Mucosa of gallbladder (tissue), 1 donor: ENCODE measurements at regions not wholly inside any gene's neighbourhood (a gene's known extent, or its start where the extent isn't known, plus 50 kb on each side); places are given as distances from the start of the nearest gene placed in this dataset.
"Not testable (repeated sequence)": the region's sequence is repeated elsewhere in the genome, so short reads cannot be mapped to it uniquely, and the experiment has no call there.

ENCODE experiments used
- DNase-seq: peaks from one replicate; pipeline ENCODE4 v3.0.0-alpha.2; 2020; ENCODE audit warnings: low spot score
- donor health status: DM: no; HTN: no; CAD: no.

GRCh38 chr15:62407962-62408361 is 242.9 kb upstream of the C2CD4B start:
- no peak for DNase-seq

- DNase-seq, result no peak
These were observed 244.4 kb upstream of the C2CD4B start for GRCh38 chr15:62409466-62409865.

GRCh38 chr15:62412686-62413085 is 247.6 kb upstream of the C2CD4B start:
- no peak for DNase-seq

- no peak for DNase-seq
These were observed 248.1 kb upstream of the C2CD4B start for GRCh38 chr15:62413153-62413552.

GRCh38 chr15:62413786-62414185 is 248.7 kb upstream of the C2CD4B start:
- no peak for DNase-seq

- DNase-seq, result no peak
These were observed 250.4 kb upstream of the C2CD4B start for GRCh38 chr15:62415498-62415897.

- DNase-seq, result no peak
These were observed 251.4 kb upstream of the C2CD4B start for GRCh38 chr15:62416526-62416925.

DNA sequence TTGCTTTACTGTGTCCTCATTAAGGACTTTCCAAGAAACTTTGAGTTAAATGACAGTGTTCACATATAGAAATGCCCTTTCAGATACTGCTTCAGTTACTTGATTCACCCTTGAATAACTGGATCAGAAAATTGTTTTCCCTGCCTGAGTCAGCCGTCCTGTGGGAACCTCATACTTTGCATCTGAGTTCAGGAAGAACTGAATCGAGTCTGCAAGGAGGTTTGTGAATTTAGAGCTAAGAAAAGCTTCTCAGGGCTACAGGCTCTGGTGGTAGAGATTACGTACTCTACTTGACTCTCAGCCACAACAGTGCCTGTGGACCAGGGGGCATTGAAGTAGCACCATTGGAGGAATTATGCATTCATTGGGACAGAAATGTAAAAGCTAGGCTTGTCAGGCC is 252.4 kb upstream of the C2CD4B start:
- no peak for DNase-seq

DNA sequence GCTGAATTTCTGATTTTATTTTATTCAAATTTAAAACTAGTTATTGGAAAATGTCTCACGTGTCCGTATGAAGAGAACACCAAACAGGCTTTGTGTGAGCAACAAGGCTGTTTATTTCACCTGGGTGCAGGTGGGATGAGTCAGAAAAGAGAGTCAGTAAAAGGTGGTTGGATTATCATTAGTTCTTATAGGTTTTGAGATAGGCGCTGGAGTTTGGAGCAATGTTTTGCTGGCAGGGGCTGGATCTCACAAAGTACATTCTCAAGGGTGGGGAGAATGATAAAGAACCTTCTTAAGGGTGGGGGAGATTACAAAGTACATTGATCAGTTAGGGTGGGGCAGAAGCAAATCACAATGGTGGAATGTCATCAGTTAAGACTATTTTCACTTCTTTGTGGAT is 253.4 kb upstream of the C2CD4B start:
- not testable (repeated sequence) for DNase-seq

DNA sequence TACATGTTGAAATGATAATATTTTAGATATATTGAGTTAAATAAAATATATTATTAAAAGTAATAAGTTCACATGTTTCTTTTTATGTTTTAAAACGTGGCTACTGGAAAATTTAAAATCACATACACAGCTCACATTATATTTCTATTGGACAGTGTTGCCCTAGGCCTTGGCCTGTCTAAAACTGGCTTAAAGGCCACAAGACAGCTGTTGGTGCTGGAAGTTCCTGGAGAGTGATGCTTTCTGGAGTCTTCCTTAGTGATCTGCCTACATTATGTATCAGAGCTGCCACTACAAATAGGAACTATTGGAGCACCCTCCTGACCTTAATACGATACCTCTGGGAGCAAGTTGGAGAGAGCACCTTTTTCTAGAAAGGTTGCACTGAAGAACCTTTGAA is 254.1 kb upstream of the C2CD4B start:
- no peak for DNase-seq

- not testable (repeated sequence) for DNase-seq
These were observed 255.3 kb upstream of the C2CD4B start for GRCh38 chr15:62420371-62420770.

- DNase-seq, result no peak
These were observed 256.2 kb upstream of the C2CD4B start for GRCh38 chr15:62421289-62421688.

GRCh38 chr15:62426387-62426956 is 261.4 kb upstream of the C2CD4B start:
- DNase-seq, result no peak

DNA sequence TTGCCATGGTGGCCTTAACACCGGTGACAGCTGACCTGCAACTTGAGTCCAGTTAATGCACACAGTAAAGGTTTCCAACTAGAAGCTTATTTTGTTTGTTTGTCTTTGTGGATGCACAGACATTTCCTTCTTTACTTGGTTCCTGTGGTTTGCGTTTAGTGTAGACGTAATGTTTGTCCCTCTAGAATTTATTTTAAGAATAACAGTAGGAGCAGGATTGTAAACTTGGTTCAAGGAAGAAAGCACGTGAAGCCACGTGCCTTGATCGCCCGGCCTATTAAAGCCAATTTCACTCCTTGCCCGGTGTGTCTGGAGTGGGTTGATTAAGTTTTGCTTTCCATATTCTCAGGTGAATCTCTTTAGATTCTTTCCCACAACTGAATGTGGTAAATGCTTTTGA is 263.2 kb upstream of the C2CD4B start:
- DNase-seq, result no peak

DNA sequence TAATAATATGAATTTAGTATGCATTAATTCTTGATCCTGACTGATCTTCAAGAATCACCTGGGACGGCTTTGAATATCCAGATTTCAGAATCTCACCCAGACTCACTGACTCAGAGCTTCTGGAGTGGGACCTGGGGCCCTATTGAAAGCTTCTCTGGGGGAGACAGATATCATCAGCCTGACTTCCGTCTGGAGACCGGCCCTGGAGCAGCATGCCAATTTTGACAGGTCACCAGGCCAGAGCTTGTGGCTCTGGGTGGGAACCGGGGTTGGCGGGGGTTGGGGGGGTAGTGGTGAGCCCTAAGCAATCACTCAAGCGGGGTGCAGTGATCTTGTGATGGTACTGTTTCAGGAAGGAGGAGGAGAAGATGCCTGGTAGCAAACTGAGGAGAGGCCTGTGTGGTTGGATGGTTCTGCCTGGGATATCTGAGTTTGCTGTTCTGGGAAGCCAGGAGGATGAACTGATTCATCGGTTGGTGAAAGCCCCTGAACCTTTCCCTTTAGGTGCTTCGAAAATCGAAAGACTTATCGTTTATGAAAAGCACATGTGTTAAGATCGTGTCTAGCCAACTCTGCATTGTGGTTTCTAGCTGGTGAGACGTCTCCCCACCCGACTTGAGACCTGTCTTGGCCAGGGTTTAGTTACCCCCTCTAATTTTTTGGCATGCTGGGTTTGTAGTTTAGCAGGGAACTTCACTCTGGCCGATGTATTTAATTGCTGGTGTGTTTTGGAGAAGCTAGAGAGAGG is 263.9 kb upstream of the C2CD4B start:
- DNase-seq, result no peak

DNA sequence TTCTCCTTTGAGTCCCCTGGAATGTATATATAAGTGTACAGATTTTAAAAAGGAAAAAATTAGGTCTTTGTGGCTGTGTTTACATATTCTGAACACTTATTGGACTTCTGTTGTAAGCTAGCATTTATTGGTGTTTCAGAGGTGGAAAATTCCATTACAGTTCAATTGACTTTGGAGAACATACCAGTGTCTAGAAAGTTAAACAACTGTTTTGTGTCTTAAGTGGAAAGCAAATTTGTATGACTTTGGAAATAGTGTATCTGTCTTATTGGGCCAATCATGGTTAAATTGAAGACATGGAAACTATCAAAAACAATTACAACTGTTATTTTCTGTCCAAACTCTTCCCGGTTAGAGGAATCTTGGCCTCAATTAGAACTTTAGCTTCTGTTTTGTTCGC is 265.0 kb upstream of the C2CD4B start:
- no peak for DNase-seq

- no peak for DNase-seq
These were observed 265.5 kb upstream of the C2CD4B start for GRCh38 chr15:62430552-62430951.

DNA sequence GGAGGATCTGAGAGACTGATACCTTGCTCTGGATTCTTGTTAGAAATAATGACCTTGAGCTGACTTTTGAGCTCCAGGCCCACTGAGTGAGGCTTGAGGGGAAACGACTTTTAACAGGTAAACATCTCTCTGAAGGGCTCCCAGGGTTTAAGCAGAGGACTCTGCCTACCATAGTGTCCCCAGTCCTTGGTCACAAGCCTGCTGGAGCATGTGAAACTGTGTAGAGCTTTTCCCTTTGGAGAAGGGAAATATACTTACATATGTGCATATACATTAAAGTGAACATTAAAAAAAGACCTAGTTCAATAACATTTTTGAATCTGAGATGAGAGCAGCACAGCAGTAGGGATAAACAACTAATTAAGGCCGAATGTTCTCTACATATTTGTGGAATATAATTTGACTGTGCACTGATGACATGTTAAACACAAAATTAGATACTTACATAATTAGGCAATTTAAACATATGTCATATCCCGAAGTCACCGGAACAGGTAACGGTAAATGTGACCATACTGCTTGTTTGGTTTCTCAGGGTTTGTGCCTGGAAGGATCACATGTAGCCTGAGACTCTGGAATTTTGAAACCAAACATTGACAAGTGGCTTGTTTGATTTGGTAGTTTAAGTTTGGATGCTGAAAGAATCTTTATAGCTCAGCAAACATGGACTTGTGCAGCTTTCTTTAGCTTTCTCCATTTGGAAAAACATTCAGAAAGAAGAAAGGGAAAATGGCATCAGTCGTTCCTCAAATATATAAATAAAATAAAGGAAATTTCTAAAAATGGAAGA is 266.1 kb upstream of the C2CD4B start:
- DNase-seq, result no peak

GRCh38 chr15:62431817-62432216 is 266.7 kb upstream of the C2CD4B start:
- no peak for DNase-seq

GRCh38 chr15:62432702-62433398 is 267.8 kb upstream of the C2CD4B start:
- no peak for DNase-seq

- DNase-seq, result no peak
These were observed 271.1 kb upstream of the C2CD4B start for GRCh38 chr15:62436235-62436634.

- no peak for DNase-seq
These were observed 272.7 kb upstream of the C2CD4B start for GRCh38 chr15:62437753-62438152.
